SW480 (cell line): ENCODE measurements at regions not wholly inside any gene's neighbourhood (a gene's known extent, or its start where the extent isn't known, plus 50 kb on each side); places are given as distances from the start of the nearest gene placed in this dataset.
A peak's percentile ranks its signal among the peaks of the same experiment; 100 is the strongest.
"Not testable (repeated sequence)": the region's sequence is repeated elsewhere in the genome, so short reads cannot be mapped to it uniquely, and the experiment has no call there.

Experiments used
- DNase-seq: peaks from one replicate; pipeline ENCODE4 v3.0.0-alpha.2; 2016; ENCODE audit warnings: low spot score

DNA sequence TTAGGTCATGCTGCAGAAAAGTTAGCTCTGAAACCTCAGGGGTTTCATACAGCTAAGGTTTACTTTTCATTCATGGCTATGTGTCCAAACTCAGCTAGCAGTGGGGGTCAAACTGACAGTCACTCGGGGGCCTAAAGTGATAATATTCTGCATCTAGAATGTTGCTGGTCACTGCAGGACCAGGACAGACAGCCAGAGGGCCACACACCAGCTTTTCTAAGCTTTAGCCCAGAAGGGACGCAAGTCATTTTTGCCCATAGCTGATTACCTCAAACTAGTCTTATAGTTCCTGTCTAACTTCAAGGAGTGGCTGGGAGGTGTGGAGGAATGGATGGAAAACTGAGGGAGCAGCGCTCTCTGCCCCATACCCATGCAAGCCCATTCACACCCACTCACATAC, 163.0 kb upstream of the NLRP1 start:
- DNase-seq: no peak

- no peak for DNase-seq
Measured at GRCh38 chr17:5747964-5748363, 163.7 kb upstream of the NLRP1 start.

DNA sequence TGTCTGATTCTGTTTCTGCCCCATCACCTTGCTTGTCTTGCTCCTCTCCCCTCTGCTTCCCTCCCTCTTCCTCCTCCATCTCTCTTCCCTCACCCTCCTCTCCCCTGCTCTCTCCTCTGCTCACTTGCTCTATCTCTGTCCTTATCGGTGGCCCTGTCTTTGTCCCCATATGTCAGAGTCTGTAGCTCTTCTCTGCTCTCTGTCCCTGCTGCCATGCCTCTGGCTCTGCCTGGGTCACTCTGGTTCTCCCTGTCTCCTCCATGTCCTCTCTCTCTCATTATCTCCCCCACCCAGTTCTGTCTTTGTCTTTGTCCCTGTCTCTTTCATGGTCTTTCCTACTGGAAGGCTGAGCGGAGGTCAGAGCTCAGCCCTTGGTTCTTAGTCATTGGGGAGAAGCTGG, 169.1 kb upstream of the NLRP1 start:
- no peak for DNase-seq

DNA sequence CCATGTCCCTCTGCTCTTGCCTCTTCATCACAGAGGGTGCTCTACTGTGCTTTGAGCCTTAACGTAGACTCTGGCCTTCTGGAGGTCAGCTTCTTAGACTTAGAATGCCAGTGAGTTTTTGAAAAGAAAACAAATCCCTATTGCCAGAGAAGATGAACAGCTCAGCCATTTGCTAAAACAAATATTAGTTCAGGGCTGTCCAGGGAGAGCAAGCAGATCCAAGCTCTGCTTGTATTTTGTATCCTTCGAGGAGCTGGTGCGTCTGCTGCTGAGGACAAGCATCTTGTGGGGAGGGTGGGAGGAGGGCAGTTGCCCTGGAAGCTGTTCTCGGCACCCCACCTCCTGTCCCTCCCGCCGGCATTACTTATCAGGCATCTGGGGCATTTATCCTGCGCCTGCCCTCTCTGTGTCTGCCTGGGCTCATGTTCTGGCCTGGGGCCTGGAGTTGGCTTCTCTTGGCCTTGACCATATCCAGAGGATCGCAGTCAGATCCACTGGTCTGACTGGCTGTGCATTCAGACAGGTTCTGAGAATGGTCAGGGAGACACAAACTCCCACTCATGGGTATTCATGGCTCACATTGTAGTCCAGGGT, 173.1 kb upstream of the NLRP1 start:
- no peak for DNase-seq

DNA sequence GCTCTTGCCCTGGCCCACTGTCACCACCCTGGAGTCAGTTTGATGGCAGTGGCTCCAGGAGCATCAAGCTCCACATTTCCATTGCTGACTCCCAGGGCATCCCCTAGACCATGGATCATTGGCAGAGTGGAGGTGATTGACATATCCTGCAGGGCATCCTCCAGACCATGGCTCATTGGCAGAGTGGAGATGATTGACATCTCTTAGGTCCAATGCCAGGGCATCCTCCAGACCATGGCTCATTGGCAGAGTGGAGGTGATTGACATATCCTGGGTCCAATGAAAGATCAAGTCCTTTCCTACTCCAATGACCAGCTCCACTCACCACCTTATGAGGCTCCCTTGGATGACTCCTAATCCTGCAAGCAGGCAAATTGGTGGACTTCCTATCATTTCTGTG, 174.3 kb upstream of the NLRP1 start:
- DNase-seq: peak; percentile 55

DNA sequence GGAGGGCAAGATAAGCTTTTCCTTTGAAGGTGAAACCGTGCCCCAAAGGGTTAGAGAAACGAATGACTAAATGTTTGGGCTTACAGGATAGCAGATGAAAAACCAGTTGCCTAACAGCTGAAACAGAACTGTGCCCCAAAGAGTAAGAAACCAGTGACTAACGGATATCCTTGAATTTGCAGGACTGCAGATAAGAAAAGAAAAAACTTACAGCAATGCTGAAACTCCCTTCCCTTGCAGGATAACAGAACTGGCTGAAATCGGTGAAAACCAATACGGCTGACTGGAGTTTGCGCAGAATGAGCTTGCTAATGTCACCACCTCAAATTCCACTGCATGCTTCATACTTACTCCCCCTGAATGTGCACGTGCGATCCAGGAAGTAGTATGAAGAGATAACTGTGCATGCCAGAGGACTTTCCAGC, 175.2 kb upstream of the NLRP1 start:
- no peak for DNase-seq

DNA sequence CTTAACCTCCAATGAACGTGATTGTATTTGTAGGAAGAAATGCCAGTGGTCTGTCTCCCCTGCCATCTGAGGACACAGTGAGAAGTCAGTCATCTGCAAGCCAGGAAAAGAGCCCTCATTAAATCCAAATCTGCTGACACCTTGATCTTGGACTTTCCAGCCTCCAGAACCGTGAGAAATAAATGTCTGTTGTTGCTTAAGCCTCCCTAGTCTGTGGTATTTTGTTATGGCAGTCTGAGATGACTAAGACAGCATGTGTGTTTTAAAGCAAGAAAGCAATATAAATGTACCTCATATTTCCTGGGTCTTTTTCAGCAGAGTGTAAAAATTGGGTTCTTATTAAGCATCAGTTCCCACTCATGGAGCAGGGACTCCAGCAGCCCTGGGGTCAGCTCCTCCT, 177.9 kb upstream of the NLRP1 start:
- no peak for DNase-seq

GRCh38 chr17:5763595-5764306, 179.4 kb upstream of the NLRP1 start:
- no peak for DNase-seq

DNA sequence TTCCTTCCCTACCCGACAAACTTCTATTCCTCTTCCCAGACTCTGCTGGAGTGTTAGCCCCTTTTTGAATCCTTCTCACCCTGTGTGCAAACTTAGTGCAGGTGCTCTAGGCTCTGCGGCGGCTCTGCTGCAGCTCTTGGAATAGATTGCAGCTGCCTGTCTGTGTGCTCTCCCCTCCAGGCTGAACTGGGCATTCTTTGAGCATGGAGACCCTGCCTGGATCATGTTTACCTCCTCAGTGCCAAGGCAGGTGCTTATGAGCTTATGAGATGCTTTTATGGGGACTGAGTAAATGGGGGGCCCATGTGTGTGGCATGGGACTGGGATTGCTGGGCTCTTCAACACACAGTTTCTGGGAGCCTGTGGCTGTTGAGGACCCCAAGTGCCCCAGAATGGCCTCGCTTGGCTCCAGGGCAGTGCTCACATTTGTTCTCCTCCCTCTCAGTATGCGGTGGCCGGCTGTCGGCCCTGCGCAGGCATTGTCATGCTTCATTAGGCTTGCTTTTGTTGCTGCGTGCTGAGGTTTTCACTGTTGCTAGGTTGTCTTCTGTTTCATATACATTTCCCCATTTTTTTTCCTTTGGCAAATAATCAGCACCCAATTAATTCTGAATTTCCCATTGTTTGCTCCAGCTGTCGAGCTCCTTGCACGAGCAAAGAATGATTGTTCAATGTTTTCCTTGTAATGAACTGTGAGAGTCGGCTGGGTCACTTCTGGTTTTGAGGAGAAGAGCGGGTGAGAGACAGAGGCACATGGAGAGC, 185.5 kb upstream of the NLRP1 start:
- DNase-seq: no peak

DNA sequence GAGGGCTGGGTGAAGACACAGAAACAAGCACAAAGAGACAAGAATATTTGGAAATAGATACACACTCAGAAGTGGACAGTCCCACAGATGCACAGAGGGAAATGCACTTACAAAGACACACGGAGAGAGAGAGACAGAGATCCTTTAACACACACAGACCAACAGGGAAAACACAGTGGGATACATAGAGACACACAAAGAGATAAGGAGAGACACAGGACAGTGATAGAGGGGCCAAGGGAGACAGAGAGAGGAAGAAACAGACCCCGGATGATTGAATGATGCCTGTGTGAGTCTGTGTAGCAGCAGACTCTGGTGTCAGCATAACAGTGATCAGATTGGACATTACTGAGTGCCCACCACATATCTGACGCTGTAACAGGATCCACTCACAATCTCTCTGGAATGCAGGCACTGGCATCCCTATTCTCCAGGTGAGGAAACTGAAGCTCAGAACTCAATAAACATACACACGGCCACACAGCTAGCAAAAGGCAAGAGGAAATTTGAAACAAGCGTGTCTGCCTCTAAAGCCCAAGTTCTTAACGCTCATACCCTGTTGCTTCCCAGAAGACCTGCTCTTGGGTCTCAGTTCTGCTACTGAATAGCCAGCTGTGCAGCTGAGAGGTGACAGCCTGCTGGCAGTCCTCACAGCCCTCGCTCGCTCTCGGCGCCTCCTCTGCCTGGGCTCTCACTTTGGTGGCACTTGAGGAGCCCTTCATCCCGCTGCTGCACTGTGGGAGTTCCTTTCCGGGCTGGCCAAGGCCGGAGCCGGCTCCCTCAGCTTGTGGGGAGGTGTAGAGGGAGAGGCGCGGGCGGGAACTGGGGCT, 186.3 kb upstream of the NLRP1 start:
- no peak for DNase-seq

DNA sequence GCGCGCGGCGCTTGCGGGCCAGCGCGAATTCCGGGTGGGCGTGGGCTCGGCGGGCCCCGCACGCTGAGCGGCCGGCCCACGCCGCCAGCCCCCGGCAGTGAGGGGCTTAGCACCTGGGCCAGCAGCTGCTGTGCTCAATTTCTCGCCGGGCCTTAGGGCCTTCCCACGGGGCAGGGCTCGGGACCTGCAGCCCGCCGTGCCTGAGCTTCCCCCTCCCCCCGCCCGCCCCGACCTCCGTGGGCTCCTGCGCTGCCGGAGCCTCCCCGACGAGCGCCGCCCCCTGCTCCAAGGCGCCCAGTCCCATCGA, 186.9 kb upstream of the NLRP1 start:
- DNase-seq: not testable (repeated sequence)

GRCh38 chr17:5772017-5772416, 187.7 kb upstream of the NLRP1 start:
- not testable (repeated sequence) for DNase-seq

- no peak for DNase-seq
Measured at GRCh38 chr17:5772720-5773119, 188.4 kb upstream of the NLRP1 start.

DNA sequence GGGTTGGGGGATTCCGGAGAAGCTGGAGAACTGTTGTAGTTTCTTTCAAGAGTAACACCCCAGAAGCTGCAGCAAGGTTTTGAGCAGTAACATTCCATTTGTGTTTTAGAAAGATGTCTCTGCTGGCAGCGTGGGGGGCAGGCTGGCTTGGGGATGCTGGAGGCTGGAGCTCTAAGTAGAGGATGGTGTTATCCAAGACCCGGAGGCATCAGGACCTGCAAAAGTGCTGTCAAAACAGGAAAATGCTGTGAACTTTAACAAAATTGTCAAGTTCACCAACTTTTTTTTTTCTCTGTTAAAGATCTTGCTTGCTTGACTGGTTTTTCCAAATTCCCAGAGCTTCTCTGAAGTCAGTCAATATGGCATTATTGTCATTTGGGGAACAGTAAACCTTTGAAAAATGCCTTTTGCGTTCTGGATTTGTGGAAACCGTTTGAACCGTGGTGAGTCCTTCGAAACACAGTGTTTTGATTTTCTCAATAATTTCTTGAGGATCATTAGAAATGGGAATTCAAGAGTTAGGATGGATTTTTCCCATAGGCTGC, 189.6 kb upstream of the NLRP1 start:
- no peak for DNase-seq

DNA sequence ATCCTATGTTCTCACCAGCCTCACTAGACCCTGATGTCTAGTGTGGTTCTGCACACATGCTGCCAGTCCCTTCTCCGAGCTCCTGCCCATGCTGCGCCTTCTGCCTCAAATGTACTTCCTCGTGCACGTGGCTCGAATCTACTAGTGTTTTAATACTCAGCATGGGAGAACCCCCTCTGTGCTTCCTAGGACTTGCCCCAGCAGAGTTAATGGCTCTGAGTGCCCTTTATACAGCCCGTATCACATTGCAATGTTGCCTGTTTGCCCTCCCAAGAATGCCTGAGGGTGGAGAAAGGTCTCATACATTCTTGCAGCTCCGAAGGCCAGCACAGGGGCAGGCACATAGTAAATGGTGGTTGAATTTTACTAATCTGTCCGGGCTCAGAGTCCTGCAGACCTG, 190.8 kb upstream of the NLRP1 start:
- DNase-seq: no peak

GRCh38 chr17:5780476-5780875, 196.2 kb upstream of the NLRP1 start:
- peak; percentile 35 for DNase-seq

- DNase-seq: peak; percentile 56
Measured at GRCh38 chr17:5781236-5781927, 197.1 kb upstream of the NLRP1 start.

- no peak for DNase-seq
Measured at GRCh38 chr17:5783269-5783668, 199.0 kb upstream of the NLRP1 start.

DNA sequence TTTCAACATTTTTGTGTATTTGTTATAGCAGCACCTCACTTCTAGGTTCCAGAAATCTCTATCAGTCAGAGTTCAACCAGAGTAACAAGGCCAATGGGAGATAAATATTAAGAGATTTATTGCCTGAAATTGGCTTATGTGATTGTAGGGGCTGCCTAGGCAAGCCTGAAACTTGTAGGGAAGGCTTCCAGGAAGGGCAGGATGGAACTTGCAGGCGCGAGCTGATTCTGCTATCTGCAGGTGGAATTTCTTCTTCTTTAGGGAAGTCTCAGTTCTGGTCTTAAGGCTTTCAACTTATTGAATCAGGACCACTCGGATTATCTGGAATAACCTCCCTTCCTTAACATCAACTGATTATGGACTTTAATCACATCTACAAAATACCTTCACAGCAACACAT, 199.5 kb upstream of the NLRP1 start:
- DNase-seq: no peak

- no peak for DNase-seq
Measured at GRCh38 chr17:5784791-5785190, 200.5 kb upstream of the NLRP1 start.

DNA sequence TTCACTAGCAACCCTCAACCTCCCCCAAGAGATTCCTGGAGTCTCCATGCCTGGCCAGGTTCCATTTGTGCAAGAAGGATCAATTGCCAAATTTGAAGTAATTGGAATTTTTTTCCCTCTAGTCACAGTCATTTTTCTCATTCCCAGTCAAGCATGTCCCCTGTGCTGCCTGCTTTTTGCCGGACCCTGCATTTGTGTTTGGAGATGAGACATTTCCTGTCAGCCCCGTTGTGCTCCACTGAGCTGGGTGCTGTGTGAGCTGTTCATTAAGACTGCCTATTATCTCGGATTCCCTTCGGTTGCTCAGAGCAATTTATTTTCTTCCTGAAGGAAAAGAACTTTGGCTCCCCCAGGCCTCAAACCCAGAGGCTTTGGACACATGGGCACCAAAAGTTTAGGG, 201.0 kb upstream of the NLRP1 start:
- no peak for DNase-seq
